ENCODE measurements at regions not wholly inside any gene's neighbourhood (a gene's known extent, or its start where the extent isn't known, plus 50 kb on each side); places are given as distances from the start of the nearest gene placed in this dataset.

GRCh38 chr5:5710471-5710870, 288.0 kb downstream of the ICE1 start:
- TF ChIP-seq CTCF (IDR thresholded peaks at IDR 0.05) (no peak), AR (CRISPR knock-in tag; IDR thresholded peaks at IDR 0.05) (no peak), ZNF263 (CRISPR knock-in tag; IDR thresholded peaks at IDR 0.05; ENCODE audit: low read depth) (no peak), JUN (CRISPR knock-in tag; IDR thresholded peaks at IDR 0.05) (no peak)
